Prostate gland (tissue), 2 donors: ENCODE measurements at regions not wholly inside any gene's neighbourhood (a gene's known extent, or its start where the extent isn't known, plus 50 kb on each side); places are given as distances from the start of the nearest gene placed in this dataset.

ENCODE experiments used
- CTCF ChIP-seq, 4 experiments: fragments of 200-600 bp in 2 of 4; fragments of 450-650 bp in 2 of 4; sonication (generic) in 2 of 4; IDR thresholded peaks; 1 replicate in 3 of 4; 2 replicates in 1 of 4; pipeline ENCODE4 v1.5.1; 2016 to 2019; ENCODE audit warnings: antibody characterized with exemption in 4 of 4, mild to moderate bottlenecking in 2 of 4, moderate library complexity in 2 of 4
- POLR2A ChIP-seq: fragments of 450-650 bp; IDR thresholded peaks from one replicate; pipeline ENCODE4 v1.6.1; 2016; ENCODE audit warnings: antibody characterized with exemption, mild to moderate bottlenecking

DNA sequence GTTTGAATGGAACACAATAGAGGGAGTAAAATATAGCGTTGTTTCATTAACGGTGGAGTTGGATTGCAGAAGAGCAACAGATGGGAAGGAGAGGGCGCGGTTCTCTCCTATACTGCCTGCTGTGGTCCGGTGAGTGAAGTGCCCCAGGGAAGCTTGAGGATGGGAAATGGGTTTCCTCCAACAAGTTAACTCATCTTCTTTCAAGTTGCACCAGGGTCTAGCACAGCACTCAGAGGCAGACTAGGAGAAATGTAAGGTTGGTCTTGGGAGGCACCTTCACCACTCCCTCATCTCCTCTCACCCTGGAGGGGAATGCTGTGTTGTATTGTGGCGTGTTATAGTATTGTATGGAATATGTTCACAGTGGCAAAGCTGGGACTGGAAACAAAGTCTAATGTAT is 96.9 kb upstream of the SLC24A3 start:
- no peak for TF ChIP-seq CTCF (IDR thresholded peaks at IDR 0.05)
- TF ChIP-seq POLR2A, result no peak
